ENCODE measurements at regions not wholly inside any gene's neighbourhood (a gene's known extent, or its start where the extent isn't known, plus 50 kb on each side); places are given as distances from the start of the nearest gene placed in this dataset.
A peak's percentile ranks its signal among the peaks of the same experiment; 100 is the strongest.

- H3K27me3 Mint-ChIP-seq (ENCODE audit: low read depth), result peaks cover 19% of the 10 kb centered on the region
- TF ChIP-seq CTCF (IDR thresholded peaks at IDR 0.05; ENCODE audit: unreplicated experiment), result no peak
- no peak for DNase-seq (ENCODE audit: low spot score in 2 of 2, unreplicated experiment in 2 of 2)
- H3K36me3 Mint-ChIP-seq, result no peaks in the 10 kb centered on the region
- peaks cover 4% of the 10 kb centered on the region for H3K9me3 Mint-ChIP-seq
- H3K4me1 Mint-ChIP-seq, result peaks cover 7% of the 10 kb centered on the region
- no peak overlapping the region for H3K4me3 Mint-ChIP-seq
- no peak overlapping the region for H3K27ac Mint-ChIP-seq
These were observed 1188.2 kb upstream of the TMEM132C start for GRCh38 chr12:127078577-127079350.

- Mint-ChIP-seq H3K9me3 (peaks cover 4% of the 10 kb centered on the region), H3K36me3 (no peaks in the 10 kb centered on the region), H3K27me3 (ENCODE audit: low read depth) (peaks cover 19% of the 10 kb centered on the region)
These were observed 1187.3 kb upstream of the TMEM132C start for GRCh38 chr12:127079636-127080035.

GRCh38 chr12:127081058-127081457, 1185.9 kb upstream of the TMEM132C start:
- Mint-ChIP-seq H3K4me1 (peaks cover 7% of the 10 kb centered on the region), H3K4me3 (no peak overlapping the region), H3K27me3 (ENCODE audit: low read depth) (peaks cover 9% of the 10 kb centered on the region), H3K27ac (no peak overlapping the region), H3K9me3 (peaks cover 4% of the 10 kb centered on the region), H3K36me3 (no peaks in the 10 kb centered on the region)
- TF ChIP-seq CTCF (IDR thresholded peaks at IDR 0.05; ENCODE audit: unreplicated experiment), result no peak
- no peak for DNase-seq (ENCODE audit: low spot score in 2 of 2, unreplicated experiment in 2 of 2)

More at GRCh38 chr12:127079636-127080035, 1187.3 kb upstream of the TMEM132C start:
- DNase-seq (ENCODE audit: low spot score in 2 of 2, unreplicated experiment in 2 of 2), result no peak
- no peak overlapping the region for H3K27ac Mint-ChIP-seq
- no peak overlapping the region for H3K4me3 Mint-ChIP-seq
- H3K4me1 Mint-ChIP-seq, result peaks cover 7% of the 10 kb centered on the region
- no peak for TF ChIP-seq CTCF (IDR thresholded peaks at IDR 0.05; ENCODE audit: unreplicated experiment)

GRCh38 chr12:127083008-127083949, 1183.7 kb upstream of the TMEM132C start:
- Mint-ChIP-seq H3K4me3 (peak overlapping the region; percentile 58), H3K27ac (peak overlapping the region; percentile 89), H3K27me3 (ENCODE audit: low read depth) (no peaks in the 10 kb centered on the region), H3K4me1 (peaks cover 7% of the 10 kb centered on the region), H3K36me3 (no peaks in the 10 kb centered on the region), H3K9me3 (peaks cover 4% of the 10 kb centered on the region)
- DNase-seq (ENCODE audit: low spot score in 2 of 2, unreplicated experiment in 2 of 2), result no peak
- no peak for TF ChIP-seq CTCF (IDR thresholded peaks at IDR 0.05; ENCODE audit: unreplicated experiment)

GRCh38 chr12:127101076-127101475, 1165.9 kb upstream of the TMEM132C start:
- Mint-ChIP-seq H3K36me3 (no peaks in the 10 kb centered on the region), H3K4me3 (no peak overlapping the region), H3K4me1 (no peaks in the 10 kb centered on the region), H3K9me3 (no peaks in the 10 kb centered on the region), H3K27ac (no peak overlapping the region), H3K27me3 (ENCODE audit: low read depth) (no peaks in the 10 kb centered on the region)
- TF ChIP-seq CTCF (IDR thresholded peaks at IDR 0.05; ENCODE audit: unreplicated experiment), result no peak
- DNase-seq (ENCODE audit: low spot score in 2 of 2, unreplicated experiment in 2 of 2), result no peak

Measured in mesothelial cell of epicardium (in vitro differentiated cells).